Liver (tissue), 3 donors: ENCODE measurements at regions not wholly inside any gene's neighbourhood (a gene's known extent, or its start where the extent isn't known, plus 50 kb on each side); places are given as distances from the start of the nearest gene placed in this dataset.

ENCODE experiments used
- EGR1 ChIP-seq, 2 donors: IDR thresholded peaks; 2 replicates each; pipeline ENCODE4 v1.6.1; 2016 to 2018; ENCODE audit warnings: antibody characterized with exemption in 2 of 2, low read depth in 2 of 2
- GABPA ChIP-seq, 2 donors: IDR thresholded peaks in 1 of 2; conservative IDR thresholded peaks in 1 of 2; 2 replicates each; pipeline ENCODE4 v1.6.1; 2016; ENCODE audit warnings: antibody characterized with exemption in 2 of 2, mild to moderate bottlenecking in 1 of 2, moderate library complexity in 1 of 2
- JUND ChIP-seq, 2 donors: IDR thresholded peaks; 2 replicates each; pipeline ENCODE4 v1.6.1; 2016; ENCODE audit warnings: antibody characterized with exemption in 2 of 2
- RAD21 ChIP-seq, 2 donors: IDR thresholded peaks; 2 replicates each; pipeline ENCODE4 v1.6.1; 2016; ENCODE audit warnings: antibody characterized with exemption in 2 of 2, mild to moderate bottlenecking in 2 of 2
- YY1 ChIP-seq: IDR thresholded peaks from 2 replicates; pipeline ENCODE4 v1.6.1; 2016; ENCODE audit warnings: antibody characterized with exemption, mild to moderate bottlenecking
- TF ChIP-seq, protein P1 (sequence below): fragments of 150-350 bp; IDR thresholded peaks from 2 replicates; pipeline ENCODE4 v1.5.1; 2017; ENCODE audit warnings: improper control_type of control experiment, low read depth, low read length; ENCODE audit not compliant: missing input control
- TF ChIP-seq, protein P2 (sequence below): IDR thresholded peaks from 2 replicates; pipeline ENCODE4 v1.6.1; 2016; ENCODE audit warnings: antibody characterized with exemption
- TF ChIP-seq, protein P3 (sequence below): IDR thresholded peaks from 2 replicates; pipeline ENCODE4 v1.6.1; 2016; ENCODE audit warnings: antibody characterized with exemption
- TF ChIP-seq, protein P4 (sequence below): IDR thresholded peaks from 2 replicates; pipeline ENCODE4 v1.6.1; 2016; ENCODE audit warnings: antibody characterized with exemption
- TF ChIP-seq, protein P5 (sequence below): IDR thresholded peaks from 2 replicates; pipeline ENCODE4 v1.6.1; 2016; ENCODE audit warnings: antibody characterized with exemption, mild to moderate bottlenecking
- donor health status: healthy.
- donor health status: healthy.

DNA sequence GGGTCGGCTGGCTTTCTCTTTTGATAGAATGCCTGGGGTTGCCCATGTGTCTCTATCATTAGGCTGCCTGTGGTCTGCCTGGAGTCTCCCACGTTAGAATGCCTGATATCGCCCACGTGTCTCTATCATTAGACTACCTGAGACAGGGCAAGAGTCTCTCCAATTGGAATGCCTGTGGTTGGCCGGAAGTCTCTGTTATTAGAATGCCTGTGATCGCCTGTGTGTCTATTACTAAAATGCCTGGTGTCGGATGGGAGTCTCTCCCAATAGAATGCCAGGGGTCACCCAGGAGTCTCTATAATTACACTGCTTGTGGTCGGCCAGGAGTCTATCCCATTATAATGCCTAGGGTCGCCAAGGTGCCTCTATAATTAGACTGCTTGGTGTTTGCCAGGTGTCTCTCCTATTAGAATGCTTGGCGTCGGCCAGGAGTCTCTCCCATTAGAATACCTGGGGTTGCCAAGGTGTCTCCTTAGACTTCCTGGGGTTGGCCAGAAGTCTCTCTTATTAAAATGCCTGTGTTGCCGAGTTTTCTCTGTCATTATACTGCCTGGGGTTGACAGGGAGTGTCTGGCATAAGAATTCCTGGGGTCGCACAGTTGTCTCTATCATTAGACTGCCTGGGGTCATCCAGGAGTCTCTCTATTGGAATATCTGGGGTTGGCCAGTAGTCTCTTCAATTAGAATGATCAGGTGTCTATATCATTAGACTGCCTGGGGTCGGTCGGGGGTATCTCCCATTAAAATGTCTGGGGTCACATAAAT, 2272.8 kb downstream of the TP53TG3F start:
- TF ChIP-seq EGR1 (IDR thresholded peaks at IDR 0.05; ENCODE audit: low read depth in 2 of 2) = no peak
- TF ChIP-seq, protein P1, sequence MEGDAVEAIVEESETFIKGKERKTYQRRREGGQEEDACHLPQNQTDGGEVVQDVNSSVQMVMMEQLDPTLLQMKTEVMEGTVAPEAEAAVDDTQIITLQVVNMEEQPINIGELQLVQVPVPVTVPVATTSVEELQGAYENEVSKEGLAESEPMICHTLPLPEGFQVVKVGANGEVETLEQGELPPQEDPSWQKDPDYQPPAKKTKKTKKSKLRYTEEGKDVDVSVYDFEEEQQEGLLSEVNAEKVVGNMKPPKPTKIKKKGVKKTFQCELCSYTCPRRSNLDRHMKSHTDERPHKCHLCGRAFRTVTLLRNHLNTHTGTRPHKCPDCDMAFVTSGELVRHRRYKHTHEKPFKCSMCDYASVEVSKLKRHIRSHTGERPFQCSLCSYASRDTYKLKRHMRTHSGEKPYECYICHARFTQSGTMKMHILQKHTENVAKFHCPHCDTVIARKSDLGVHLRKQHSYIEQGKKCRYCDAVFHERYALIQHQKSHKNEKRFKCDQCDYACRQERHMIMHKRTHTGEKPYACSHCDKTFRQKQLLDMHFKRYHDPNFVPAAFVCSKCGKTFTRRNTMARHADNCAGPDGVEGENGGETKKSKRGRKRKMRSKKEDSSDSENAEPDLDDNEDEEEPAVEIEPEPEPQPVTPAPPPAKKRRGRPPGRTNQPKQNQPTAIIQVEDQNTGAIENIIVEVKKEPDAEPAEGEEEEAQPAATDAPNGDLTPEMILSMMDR = no peak
- TF ChIP-seq, protein P2, sequence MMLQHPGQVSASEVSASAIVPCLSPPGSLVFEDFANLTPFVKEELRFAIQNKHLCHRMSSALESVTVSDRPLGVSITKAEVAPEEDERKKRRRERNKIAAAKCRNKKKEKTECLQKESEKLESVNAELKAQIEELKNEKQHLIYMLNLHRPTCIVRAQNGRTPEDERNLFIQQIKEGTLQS = no peak
- no peak for TF ChIP-seq RAD21 (IDR thresholded peaks at IDR 0.05)
- TF ChIP-seq, protein P3, sequence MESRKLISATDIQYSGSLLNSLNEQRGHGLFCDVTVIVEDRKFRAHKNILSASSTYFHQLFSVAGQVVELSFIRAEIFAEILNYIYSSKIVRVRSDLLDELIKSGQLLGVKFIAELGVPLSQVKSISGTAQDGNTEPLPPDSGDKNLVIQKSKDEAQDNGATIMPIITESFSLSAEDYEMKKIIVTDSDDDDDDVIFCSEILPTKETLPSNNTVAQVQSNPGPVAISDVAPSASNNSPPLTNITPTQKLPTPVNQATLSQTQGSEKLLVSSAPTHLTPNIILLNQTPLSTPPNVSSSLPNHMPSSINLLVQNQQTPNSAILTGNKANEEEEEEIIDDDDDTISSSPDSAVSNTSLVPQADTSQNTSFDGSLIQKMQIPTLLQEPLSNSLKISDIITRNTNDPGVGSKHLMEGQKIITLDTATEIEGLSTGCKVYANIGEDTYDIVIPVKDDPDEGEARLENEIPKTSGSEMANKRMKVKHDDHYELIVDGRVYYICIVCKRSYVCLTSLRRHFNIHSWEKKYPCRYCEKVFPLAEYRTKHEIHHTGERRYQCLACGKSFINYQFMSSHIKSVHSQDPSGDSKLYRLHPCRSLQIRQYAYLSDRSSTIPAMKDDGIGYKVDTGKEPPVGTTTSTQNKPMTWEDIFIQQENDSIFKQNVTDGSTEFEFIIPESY = no peak
- TF ChIP-seq GABPA (IDR thresholded peaks at IDR 0.05 in 1 of 2, conservative IDR thresholded peaks at IDR 0.05 in 1 of 2) = no peak
- TF ChIP-seq, protein P4, sequence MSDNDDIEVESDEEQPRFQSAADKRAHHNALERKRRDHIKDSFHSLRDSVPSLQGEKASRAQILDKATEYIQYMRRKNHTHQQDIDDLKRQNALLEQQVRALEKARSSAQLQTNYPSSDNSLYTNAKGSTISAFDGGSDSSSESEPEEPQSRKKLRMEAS = no peak
- TF ChIP-seq JUND (IDR thresholded peaks at IDR 0.05) = no peak
- TF ChIP-seq YY1 = no peak
- TF ChIP-seq, protein P5, sequence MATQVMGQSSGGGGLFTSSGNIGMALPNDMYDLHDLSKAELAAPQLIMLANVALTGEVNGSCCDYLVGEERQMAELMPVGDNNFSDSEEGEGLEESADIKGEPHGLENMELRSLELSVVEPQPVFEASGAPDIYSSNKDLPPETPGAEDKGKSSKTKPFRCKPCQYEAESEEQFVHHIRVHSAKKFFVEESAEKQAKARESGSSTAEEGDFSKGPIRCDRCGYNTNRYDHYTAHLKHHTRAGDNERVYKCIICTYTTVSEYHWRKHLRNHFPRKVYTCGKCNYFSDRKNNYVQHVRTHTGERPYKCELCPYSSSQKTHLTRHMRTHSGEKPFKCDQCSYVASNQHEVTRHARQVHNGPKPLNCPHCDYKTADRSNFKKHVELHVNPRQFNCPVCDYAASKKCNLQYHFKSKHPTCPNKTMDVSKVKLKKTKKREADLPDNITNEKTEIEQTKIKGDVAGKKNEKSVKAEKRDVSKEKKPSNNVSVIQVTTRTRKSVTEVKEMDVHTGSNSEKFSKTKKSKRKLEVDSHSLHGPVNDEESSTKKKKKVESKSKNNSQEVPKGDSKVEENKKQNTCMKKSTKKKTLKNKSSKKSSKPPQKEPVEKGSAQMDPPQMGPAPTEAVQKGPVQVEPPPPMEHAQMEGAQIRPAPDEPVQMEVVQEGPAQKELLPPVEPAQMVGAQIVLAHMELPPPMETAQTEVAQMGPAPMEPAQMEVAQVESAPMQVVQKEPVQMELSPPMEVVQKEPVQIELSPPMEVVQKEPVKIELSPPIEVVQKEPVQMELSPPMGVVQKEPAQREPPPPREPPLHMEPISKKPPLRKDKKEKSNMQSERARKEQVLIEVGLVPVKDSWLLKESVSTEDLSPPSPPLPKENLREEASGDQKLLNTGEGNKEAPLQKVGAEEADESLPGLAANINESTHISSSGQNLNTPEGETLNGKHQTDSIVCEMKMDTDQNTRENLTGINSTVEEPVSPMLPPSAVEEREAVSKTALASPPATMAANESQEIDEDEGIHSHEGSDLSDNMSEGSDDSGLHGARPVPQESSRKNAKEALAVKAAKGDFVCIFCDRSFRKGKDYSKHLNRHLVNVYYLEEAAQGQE = no peak
